B cell (primary cell): ENCODE measurements at regions not wholly inside any gene's neighbourhood (a gene's known extent, or its start where the extent isn't known, plus 50 kb on each side); places are given as distances from the start of the nearest gene placed in this dataset.

ENCODE experiments used
- ATAC-seq: fragments of 200-7000 bp; cut with Tn5 transposase; one replicate; pipeline ENCODE4 v1.10.0; 2021; ENCODE audit warnings: low read depth, mild to moderate bottlenecking, moderate number of reproducible peaks, moderate library complexity
- CTCF ChIA-PET: fragments of 350-600 bp; sonication (Branson Sonifier 250); formaldehyde crosslinking; loops from one replicate; lab custom pipeline; 2021; ENCODE audit warnings: antibody characterized with exemption, inconsistent platforms; lab: Charles Lee
- POLR2A ChIA-PET: fragments of 350-600 bp; sonication (Branson Sonifier 250); formaldehyde crosslinking; loops from one replicate; lab custom pipeline; 2021; ENCODE audit warnings: antibody characterized with exemption; lab: Charles Lee
- DNase-seq: peaks from one replicate; pipeline ENCODE4 v3.0.0; 2013
- H2AFZ ChIP-seq: 2 replicates; pipeline ENCODE4 v1.6.1; 2012; ENCODE audit warnings: mild to moderate bottlenecking, low read depth, low read length; ENCODE audit not compliant: insufficient read depth, poor library complexity, severe bottlenecking
- H3K27ac ChIP-seq, 2 donors: 1 replicate in 1 of 2; 2 replicates in 1 of 2; pipeline ENCODE4 v1.5.1; 2012 to 2013; ENCODE audit warnings: low read length in 2 of 2, mild to moderate bottlenecking in 2 of 2, moderate library complexity in 1 of 2
- H3K27me3 ChIP-seq, 4 experiments: fragments of 200-600 bp in 1 of 4; sonication (generic) in 1 of 4; replicated peaks in 1 of 4; 1 replicate in 2 of 4; 2 replicates in 2 of 4; pipeline versions ENCODE4 v1.6.1 to v1.7.0; 2013 to 2016; ENCODE audit warnings: low read length in 3 of 4, mild to moderate bottlenecking in 2 of 4, mixed read lengths in 1 of 4, moderate library complexity in 1 of 4; ENCODE audit not compliant: insufficient read depth in 4 of 4, control insufficient read depth in 3 of 4; ENCODE audit errors: control extremely low read depth in 1 of 4
- H3K36me3 ChIP-seq, 2 experiments: replicated peaks in 1 of 2; 1 replicate in 1 of 2; 2 replicates in 1 of 2; pipeline versions ENCODE4 v1.6.1 to v1.7.1; 2013; ENCODE audit warnings: low read length in 1 of 2; ENCODE audit not compliant: insufficient read depth in 2 of 2, control insufficient read depth in 1 of 2; ENCODE audit errors: control extremely low read depth in 1 of 2, extremely low read depth in 1 of 2
- H3K4me1 ChIP-seq, 2 donors: fragments of 200-600 bp in 1 of 2; sonication (generic) in 1 of 2; 1 replicate in 1 of 2; 2 replicates in 1 of 2; pipeline versions ENCODE4 v1.5.1 to v1.6.1; 2013 to 2017; ENCODE audit warnings: low read length in 2 of 2; ENCODE audit not compliant: control insufficient read depth in 2 of 2, insufficient read depth in 2 of 2
- H3K4me2 ChIP-seq: replicated peaks from 2 replicates; pipeline ENCODE3; 2012; ENCODE audit warnings: mild to moderate bottlenecking, low read depth, low read length; ENCODE audit not compliant: poor library complexity, severe bottlenecking
- H3K4me3 ChIP-seq, 5 experiments: fragments of 200-600 bp in 1 of 5; sonication (generic) in 1 of 5; 1 replicate in 3 of 5; 2 replicates in 2 of 5; pipeline versions ENCODE4 v1.5.1 to v1.7.0; 2011 to 2016; ENCODE audit warnings: low read length in 4 of 5, mild to moderate bottlenecking in 4 of 5, low read depth in 2 of 5, control low read depth in 1 of 5, moderate library complexity in 1 of 5; ENCODE audit not compliant: insufficient read depth in 1 of 5; ENCODE audit errors: control extremely low read depth in 1 of 5, extremely low read depth in 1 of 5
- H3K79me2 ChIP-seq: fragments of 200-600 bp; sonication (generic); one replicate; pipeline ENCODE4 v1.6.0; 2016; ENCODE audit warnings: low read length; ENCODE audit not compliant: control insufficient read depth, insufficient read depth
- H3K9ac ChIP-seq: fragments of 200-600 bp; sonication (generic); 2 replicates; pipeline ENCODE4 v1.6.1; 2017; ENCODE audit warnings: mild to moderate bottlenecking, low read length, moderate library complexity
- H3K9me3 ChIP-seq, 3 donors: one replicate each; pipeline versions ENCODE4 v1.6.1 to v1.7.1; 2013; ENCODE audit warnings: low read length in 2 of 3; ENCODE audit not compliant: control insufficient read depth in 2 of 3, insufficient read depth in 1 of 3; ENCODE audit errors: control extremely low read depth in 1 of 3
- H4K20me1 ChIP-seq: 2 replicates; pipeline ENCODE4 v1.6.0; 2012; ENCODE audit warnings: mild to moderate bottlenecking, low read length; ENCODE audit not compliant: insufficient read depth, control insufficient read depth, poor library complexity, severe bottlenecking
- H3K27ac Mint-ChIP-seq: one replicate; pipeline ENCODE4 v1.8.0; 2021; ENCODE audit warnings: mixed read lengths
- H3K27me3 Mint-ChIP-seq: one replicate; pipeline ENCODE4 v1.8.0; 2021; ENCODE audit warnings: mixed read lengths
- H3K4me1 Mint-ChIP-seq: one replicate; pipeline ENCODE4 v1.8.0; 2021; ENCODE audit warnings: mixed read lengths
- H3K4me3 Mint-ChIP-seq: one replicate; pipeline ENCODE4 v1.8.0; 2021; ENCODE audit warnings: mixed read lengths
- H3K9me3 Mint-ChIP-seq: one replicate; pipeline ENCODE4 v1.8.0; 2022; ENCODE audit warnings: mixed read lengths; ENCODE audit not compliant: insufficient read depth
- CTCF ChIP-seq: fragments of 200-600 bp; IDR thresholded peaks from one replicate; pipeline ENCODE4 v1.8.0; 2022; ENCODE audit warnings: antibody characterized with exemption, mild to moderate bottlenecking
- EZH2 ChIP-seq: IDR thresholded peaks from 2 replicates; pipeline ENCODE4 v1.6.1; 2012; ENCODE audit warnings: borderline replicate concordance, low read depth, mild to moderate bottlenecking, moderate library complexity, low read length; ENCODE audit not compliant: insufficient read depth, poor library complexity, severe bottlenecking
- WGBS: methylation state at CpG from one replicate; pipeline ENCODE4 v1.1.5; 2013; ENCODE audit warnings: missing lambda C conversion rate; ENCODE audit not compliant: insufficient coverage; 5-methylcytosine and 5-hydroxymethylcytosine counted together
- intact Hi-C: fragments of 100-400 bp; cut with micrococcal nuclease; formaldehyde crosslinking; loops from one replicate; pipeline ENCODE4 v1.10.0; 2022

GRCh38 chr5:125301711-125302110 is 555.3 kb upstream of the ZNF608 start:
- no peak overlapping the region for H2AFZ ChIP-seq
- Mint-ChIP-seq H3K4me3 (no peak overlapping the region), H3K9me3 (peaks cover 4% of the 10 kb centered on the region), H3K27ac (no peak overlapping the region), H3K4me1 (no peaks in the 10 kb centered on the region), H3K27me3 (no peaks in the 10 kb centered on the region)
- DNase-seq (no peak), ATAC-seq (no peak)
- H3K79me2 ChIP-seq, result no peaks in the 10 kb centered on the region
- H3K9me3 ChIP-seq, result no peaks in the 10 kb centered on the region
- H3K9ac ChIP-seq, result no peak overlapping the region
- H3K4me2 ChIP-seq, result no peak overlapping the region
- POLR2A ChIA-PET, result no interaction called here
- WGBS, result 80% methylated on average over 1 of the region's 3 CpGs
- intact Hi-C loops, result no loop called here
- no peaks in the 10 kb centered on the region for H4K20me1 ChIP-seq
- no peak overlapping the region for H3K27ac ChIP-seq
- no peaks in the 10 kb centered on the region for H3K36me3 ChIP-seq
- no peaks in the 10 kb centered on the region for H3K27me3 ChIP-seq
- no peaks in the 10 kb centered on the region for H3K4me1 ChIP-seq
- TF ChIP-seq CTCF (no peak), EZH2 (no peak)
- CTCF ChIA-PET, result no interaction called here
- no peak overlapping the region for H3K4me3 ChIP-seq

- no peaks in the 10 kb centered on the region for H3K27me3 ChIP-seq
- H3K27ac Mint-ChIP-seq, result no peak overlapping the region
- H3K4me1 Mint-ChIP-seq, result no peaks in the 10 kb centered on the region
- H3K9ac ChIP-seq, result no peak overlapping the region
- TF ChIP-seq EZH2, result no peak
- no peak for TF ChIP-seq CTCF
- H3K4me2 ChIP-seq, result no peak overlapping the region
- H3K4me3 Mint-ChIP-seq, result no peak overlapping the region
- H3K9me3 ChIP-seq, result peaks cover 0 to 5% (median 0%) of the 10 kb centered on the region in 3 donors
- ATAC-seq (no peak), DNase-seq (no peak)
- ChIA-PET POLR2A (no interaction called here), CTCF (no interaction called here)
- WGBS, result 100% methylated on average over 1 of the region's 4 CpGs
- H2AFZ ChIP-seq, result no peak overlapping the region
- no peaks in the 10 kb centered on the region for H3K4me1 ChIP-seq
- H3K27ac ChIP-seq, result no peak overlapping the region
- peaks cover 5% of the 10 kb centered on the region for H3K9me3 Mint-ChIP-seq
- no peaks in the 10 kb centered on the region for H3K79me2 ChIP-seq
- no peak overlapping the region for H3K4me3 ChIP-seq
- intact Hi-C loops, result no loop called here
- no peaks in the 10 kb centered on the region for H3K27me3 Mint-ChIP-seq
- H4K20me1 ChIP-seq, result no peaks in the 10 kb centered on the region
- no peaks in the 10 kb centered on the region for H3K36me3 ChIP-seq
Observed at GRCh38 chr5:125302577-125302976, 556.1 kb upstream of the ZNF608 start.
